HepG2 (cell line): ENCODE measurements at regions not wholly inside any gene's neighbourhood (a gene's known extent, or its start where the extent isn't known, plus 50 kb on each side); places are given as distances from the start of the nearest gene placed in this dataset.
A peak's percentile ranks its signal among the peaks of the same experiment; 100 is the strongest.

ENCODE experiments used
- AGO1 ChIP-seq: fragments of 200-400 bp; formaldehyde crosslinking; IDR thresholded peaks from 2 replicates; pipeline ENCODE4 v1.6.1; 2017; ENCODE audit warnings: mild to moderate bottlenecking, low read depth, low read length, moderate library complexity; ENCODE audit not compliant: poor library complexity, severe bottlenecking
- BHLHE40 ChIP-seq: IDR thresholded peaks from 2 replicates; pipeline ENCODE4 v1.6.1; 2011; ENCODE audit warnings: low read length, improper control_type of control experiment
- CEBPB ChIP-seq: IDR thresholded peaks from 2 replicates; pipeline ENCODE4 v1.6.1; 2011; ENCODE audit warnings: low read depth, low read length, improper control_type of control experiment, borderline replicate concordance
- FOXK1 ChIP-seq: sonication (generic); formaldehyde crosslinking; IDR thresholded peaks from 2 replicates; pipeline ENCODE4 v1.4.0; 2020; ENCODE audit warnings: low read depth, missing genetic modification reagents, borderline replicate concordance
- GPN1 ChIP-seq: sonication (generic); formaldehyde crosslinking; IDR thresholded peaks from 2 replicates; pipeline ENCODE4 v1.5.1; 2020; ENCODE audit warnings: missing genetic modification reagents, borderline replicate concordance
- HMG20B ChIP-seq: conservative IDR thresholded peaks from 2 replicates; pipeline ENCODE4 v1.6.1; 2016; ENCODE audit warnings: missing genetic modification reagents, missing compliant biosample characterization
- JDP2 ChIP-seq: sonication (generic); formaldehyde crosslinking; IDR thresholded peaks from 2 replicates; pipeline ENCODE4 v1.8.1; 2022; ENCODE audit warnings: missing genetic modification reagents, borderline replicate concordance
- MED8 ChIP-seq: sonication (generic); formaldehyde crosslinking; IDR thresholded peaks from 2 replicates; pipeline ENCODE4 v1.8.1; 2023; ENCODE audit warnings: mild to moderate bottlenecking, missing genetic modification reagents; ENCODE audit not compliant: insufficient replicate concordance
- MEF2D ChIP-seq: sonication (generic); formaldehyde crosslinking; IDR thresholded peaks from 2 replicates; pipeline ENCODE4 v1.5.1; 2020; ENCODE audit warnings: mild to moderate bottlenecking, missing genetic modification reagents
- MEIS2 ChIP-seq: sonication (generic); formaldehyde crosslinking; IDR thresholded peaks from 2 replicates; pipeline ENCODE4 v1.9.0; 2021; ENCODE audit warnings: mild to moderate bottlenecking, missing genetic modification reagents
- NCOA2 ChIP-seq: sonication (generic); formaldehyde crosslinking; IDR thresholded peaks from 2 replicates; pipeline ENCODE4 v1.8.0; 2022; ENCODE audit warnings: inconsistent platforms
- REXO4 ChIP-seq: sonication (generic); formaldehyde crosslinking; IDR thresholded peaks from 2 replicates; pipeline ENCODE4 v1.8.0; 2022; ENCODE audit warnings: missing genetic modification reagents, mild to moderate bottlenecking, borderline replicate concordance
- SMC3 ChIP-seq: IDR thresholded peaks from 2 replicates; pipeline ENCODE4 v1.6.1; 2011; ENCODE audit warnings: low read length, improper control_type of control experiment
- SOX13 ChIP-seq, 3 experiments: fragments of 450-650 bp in 1 of 3; sonication (generic) in 1 of 3; formaldehyde crosslinking in 1 of 3; IDR thresholded peaks in 2 of 3; conservative IDR thresholded peaks in 1 of 3; 2 replicates each; pipeline versions ENCODE4 v1.5.0 to v1.6.1; 2016 to 2020; ENCODE audit warnings: antibody characterized with exemption in 1 of 3, mild to moderate bottlenecking in 1 of 3, missing compliant biosample characterization in 1 of 3, missing genetic modification reagents in 1 of 3, moderate library complexity in 1 of 3
- STAG1 ChIP-seq: sonication (generic); formaldehyde crosslinking; IDR thresholded peaks from 2 replicates; pipeline ENCODE4 v1.4.0; 2020; ENCODE audit warnings: missing genetic modification reagents
- TCF7 ChIP-seq: sonication (generic); IDR thresholded peaks from 2 replicates; pipeline ENCODE4 v1.6.1; 2016; ENCODE audit warnings: antibody characterized with exemption, low read depth
- TP53 ChIP-seq: sonication (generic); formaldehyde crosslinking; conservative IDR thresholded peaks from 2 replicates; pipeline ENCODE4 v1.4.0; 2020; ENCODE audit warnings: missing genetic modification reagents
- ZNF225 ChIP-seq: sonication (generic); formaldehyde crosslinking; IDR thresholded peaks from 2 replicates; pipeline ENCODE4 v1.4.0; 2020; ENCODE audit warnings: mild to moderate bottlenecking, missing genetic modification reagents
- ZNF331 ChIP-seq: sonication (generic); formaldehyde crosslinking; IDR thresholded peaks from 2 replicates; pipeline ENCODE4 v1.4.0; 2020; ENCODE audit warnings: missing genetic modification reagents
- TF ChIP-seq, protein P1 (sequence below): sonication (generic); formaldehyde crosslinking; IDR thresholded peaks from 2 replicates; pipeline ENCODE4 v1.4.0; 2020; ENCODE audit warnings: mild to moderate bottlenecking, missing genetic modification reagents
- TF ChIP-seq, protein P2 (sequence below): sonication (generic); formaldehyde crosslinking; IDR thresholded peaks from 2 replicates; pipeline ENCODE4 v1.5.0; 2020; ENCODE audit warnings: mild to moderate bottlenecking, missing genetic modification reagents, moderate library complexity
- TF ChIP-seq, protein P3 (sequence below): sonication (generic); formaldehyde crosslinking; IDR thresholded peaks from 2 replicates; pipeline ENCODE4 v1.4.0; 2020; ENCODE audit warnings: missing genetic modification reagents
- TF ChIP-seq, protein P4 (sequence below): IDR thresholded peaks from 2 replicates; pipeline ENCODE4 v1.6.1; 2012; ENCODE audit warnings: low read depth, low read length, improper control_type of control experiment
- TF ChIP-seq, protein P5 (sequence below): sonication (generic); formaldehyde crosslinking; IDR thresholded peaks from 2 replicates; pipeline ENCODE4 v1.4.0; 2020; ENCODE audit warnings: missing genetic modification reagents

DNA sequence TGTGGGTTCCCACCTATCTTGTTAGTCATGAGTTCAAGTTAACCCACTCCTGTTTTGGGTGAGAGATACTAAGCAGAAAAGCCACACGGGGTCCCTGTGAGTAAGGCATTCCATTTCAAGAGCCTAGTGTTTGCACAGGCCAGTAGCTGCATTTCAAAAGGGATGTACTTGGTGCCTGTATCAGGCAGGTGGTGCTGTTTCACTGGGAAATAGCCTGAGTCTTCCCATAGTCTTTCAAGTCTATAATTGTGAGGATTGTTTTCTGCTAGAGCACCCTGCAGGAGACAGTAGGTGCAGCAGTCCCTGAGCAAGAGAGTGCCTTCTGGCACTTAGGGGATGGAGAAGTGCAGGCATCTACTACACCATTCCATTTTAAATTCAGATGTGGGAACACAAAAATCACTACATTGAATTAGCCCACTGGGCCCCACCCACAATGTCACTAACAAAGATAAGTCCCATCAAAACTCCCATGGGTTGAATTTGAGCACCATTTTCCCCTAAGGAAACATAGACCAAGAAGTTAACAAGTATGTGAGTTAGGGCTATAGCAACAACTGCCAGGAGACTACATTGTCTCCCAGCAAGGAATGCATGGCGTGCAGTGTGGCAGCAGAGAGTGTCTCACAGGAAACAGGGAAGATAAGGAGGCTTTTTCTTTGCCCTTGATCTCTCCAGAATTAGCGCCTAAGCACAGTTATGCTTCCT, 263.2 kb downstream of the COX7C start (continued):
- TF ChIP-seq STAG1: peak; percentile 74
- TF ChIP-seq FOXK1 (CRISPR knock-in tag): no peak
- TF ChIP-seq NCOA2 (CRISPR knock-in tag): no peak
- peak; percentile 88 for TF ChIP-seq SMC3
- no peak for TF ChIP-seq MED8
- TF ChIP-seq, protein P1, sequence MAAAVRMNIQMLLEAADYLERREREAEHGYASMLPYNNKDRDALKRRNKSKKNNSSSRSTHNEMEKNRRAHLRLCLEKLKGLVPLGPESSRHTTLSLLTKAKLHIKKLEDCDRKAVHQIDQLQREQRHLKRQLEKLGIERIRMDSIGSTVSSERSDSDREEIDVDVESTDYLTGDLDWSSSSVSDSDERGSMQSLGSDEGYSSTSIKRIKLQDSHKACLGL (CRISPR knock-in tag): no peak
- TF ChIP-seq, protein P2, sequence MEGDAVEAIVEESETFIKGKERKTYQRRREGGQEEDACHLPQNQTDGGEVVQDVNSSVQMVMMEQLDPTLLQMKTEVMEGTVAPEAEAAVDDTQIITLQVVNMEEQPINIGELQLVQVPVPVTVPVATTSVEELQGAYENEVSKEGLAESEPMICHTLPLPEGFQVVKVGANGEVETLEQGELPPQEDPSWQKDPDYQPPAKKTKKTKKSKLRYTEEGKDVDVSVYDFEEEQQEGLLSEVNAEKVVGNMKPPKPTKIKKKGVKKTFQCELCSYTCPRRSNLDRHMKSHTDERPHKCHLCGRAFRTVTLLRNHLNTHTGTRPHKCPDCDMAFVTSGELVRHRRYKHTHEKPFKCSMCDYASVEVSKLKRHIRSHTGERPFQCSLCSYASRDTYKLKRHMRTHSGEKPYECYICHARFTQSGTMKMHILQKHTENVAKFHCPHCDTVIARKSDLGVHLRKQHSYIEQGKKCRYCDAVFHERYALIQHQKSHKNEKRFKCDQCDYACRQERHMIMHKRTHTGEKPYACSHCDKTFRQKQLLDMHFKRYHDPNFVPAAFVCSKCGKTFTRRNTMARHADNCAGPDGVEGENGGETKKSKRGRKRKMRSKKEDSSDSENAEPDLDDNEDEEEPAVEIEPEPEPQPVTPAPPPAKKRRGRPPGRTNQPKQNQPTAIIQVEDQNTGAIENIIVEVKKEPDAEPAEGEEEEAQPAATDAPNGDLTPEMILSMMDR: peak; percentile 80
- TF ChIP-seq AGO1: no peak
- no peak for TF ChIP-seq ZNF225
- no peak for TF ChIP-seq JDP2 (CRISPR knock-in tag)
- no peak for TF ChIP-seq REXO4 (CRISPR knock-in tag)
- TF ChIP-seq, protein P3, sequence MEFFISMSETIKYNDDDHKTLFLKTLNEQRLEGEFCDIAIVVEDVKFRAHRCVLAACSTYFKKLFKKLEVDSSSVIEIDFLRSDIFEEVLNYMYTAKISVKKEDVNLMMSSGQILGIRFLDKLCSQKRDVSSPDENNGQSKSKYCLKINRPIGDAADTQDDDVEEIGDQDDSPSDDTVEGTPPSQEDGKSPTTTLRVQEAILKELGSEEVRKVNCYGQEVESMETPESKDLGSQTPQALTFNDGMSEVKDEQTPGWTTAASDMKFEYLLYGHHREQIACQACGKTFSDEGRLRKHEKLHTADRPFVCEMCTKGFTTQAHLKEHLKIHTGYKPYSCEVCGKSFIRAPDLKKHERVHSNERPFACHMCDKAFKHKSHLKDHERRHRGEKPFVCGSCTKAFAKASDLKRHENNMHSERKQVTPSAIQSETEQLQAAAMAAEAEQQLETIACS (CRISPR knock-in tag): no peak
- TF ChIP-seq GPN1 (CRISPR knock-in tag): no peak
- 0 out of 2 replicates have a peak, but pooled peaks have one; percentile 18 for TF ChIP-seq ZNF331 (CRISPR knock-in tag)
- TF ChIP-seq MEF2D (CRISPR knock-in tag): no peak
- TF ChIP-seq, protein P4, sequence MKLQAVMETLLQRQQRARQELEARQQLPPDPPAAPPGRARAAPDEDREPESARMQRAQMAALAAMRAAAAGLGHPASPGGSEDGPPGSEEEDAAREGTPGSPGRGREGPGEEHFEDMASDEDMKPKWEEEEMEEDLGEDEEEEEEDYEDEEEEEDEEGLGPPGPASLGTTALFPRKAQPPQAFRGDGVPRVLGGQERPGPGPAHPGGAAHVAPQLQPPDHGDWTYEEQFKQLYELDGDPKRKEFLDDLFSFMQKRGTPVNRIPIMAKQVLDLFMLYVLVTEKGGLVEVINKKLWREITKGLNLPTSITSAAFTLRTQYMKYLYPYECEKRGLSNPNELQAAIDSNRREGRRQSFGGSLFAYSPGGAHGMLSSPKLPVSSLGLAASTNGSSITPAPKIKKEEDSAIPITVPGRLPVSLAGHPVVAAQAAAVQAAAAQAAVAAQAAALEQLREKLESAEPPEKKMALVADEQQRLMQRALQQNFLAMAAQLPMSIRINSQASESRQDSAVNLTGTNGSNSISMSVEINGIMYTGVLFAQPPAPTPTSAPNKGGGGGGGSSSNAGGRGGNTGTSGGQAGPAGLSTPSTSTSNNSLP: peak; percentile 42; the same call in 1 of the 2 replicates
- no peak for TF ChIP-seq TP53
- no peak for TF ChIP-seq CEBPB
- TF ChIP-seq TCF7: no peak
- TF ChIP-seq MEIS2: no peak
- no peak for TF ChIP-seq BHLHE40
- no peak for TF ChIP-seq HMG20B (CRISPR knock-in tag)
- TF ChIP-seq SOX13 (IDR thresholded peaks at IDR 0.05): no peak
- no peak; a peak in 1 of 4 replicates for TF ChIP-seq SOX13 (CRISPR knock-in tag; conservative IDR thresholded peaks at IDR 0.05 in 1 of 2, IDR thresholded peaks at IDR 0.05 in 1 of 2)
- TF ChIP-seq, protein P5, sequence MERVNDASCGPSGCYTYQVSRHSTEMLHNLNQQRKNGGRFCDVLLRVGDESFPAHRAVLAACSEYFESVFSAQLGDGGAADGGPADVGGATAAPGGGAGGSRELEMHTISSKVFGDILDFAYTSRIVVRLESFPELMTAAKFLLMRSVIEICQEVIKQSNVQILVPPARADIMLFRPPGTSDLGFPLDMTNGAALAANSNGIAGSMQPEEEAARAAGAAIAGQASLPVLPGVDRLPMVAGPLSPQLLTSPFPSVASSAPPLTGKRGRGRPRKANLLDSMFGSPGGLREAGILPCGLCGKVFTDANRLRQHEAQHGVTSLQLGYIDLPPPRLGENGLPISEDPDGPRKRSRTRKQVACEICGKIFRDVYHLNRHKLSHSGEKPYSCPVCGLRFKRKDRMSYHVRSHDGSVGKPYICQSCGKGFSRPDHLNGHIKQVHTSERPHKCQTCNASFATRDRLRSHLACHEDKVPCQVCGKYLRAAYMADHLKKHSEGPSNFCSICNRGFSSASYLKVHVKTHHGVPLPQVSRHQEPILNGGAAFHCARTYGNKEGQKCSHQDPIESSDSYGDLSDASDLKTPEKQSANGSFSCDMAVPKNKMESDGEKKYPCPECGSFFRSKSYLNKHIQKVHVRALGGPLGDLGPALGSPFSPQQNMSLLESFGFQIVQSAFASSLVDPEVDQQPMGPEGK: no peak
